OCI-LY7 (cell line): ENCODE measurements at regions not wholly inside any gene's neighbourhood (a gene's known extent, or its start where the extent isn't known, plus 50 kb on each side); places are given as distances from the start of the nearest gene placed in this dataset.

Source experiments
- EZH2phosphoT487 ChIP-seq: fragments of 200-600 bp; sonication (generic); IDR thresholded peaks from 2 replicates; pipeline ENCODE4 v1.6.1; 2018; ENCODE audit warnings: low read depth, borderline replicate concordance, mild to moderate bottlenecking, mixed run types, antibody characterized with exemption, low read length, moderate library complexity, mixed read lengths
- TF ChIP-seq, protein P1 (sequence below): fragments of 200-600 bp; sonication (generic); conservative IDR thresholded peaks from 2 replicates; pipeline ENCODE4 v1.5.1; 2014; ENCODE audit warnings: mild to moderate bottlenecking, antibody characterized with exemption, low read length, moderate library complexity, mixed read lengths

DNA sequence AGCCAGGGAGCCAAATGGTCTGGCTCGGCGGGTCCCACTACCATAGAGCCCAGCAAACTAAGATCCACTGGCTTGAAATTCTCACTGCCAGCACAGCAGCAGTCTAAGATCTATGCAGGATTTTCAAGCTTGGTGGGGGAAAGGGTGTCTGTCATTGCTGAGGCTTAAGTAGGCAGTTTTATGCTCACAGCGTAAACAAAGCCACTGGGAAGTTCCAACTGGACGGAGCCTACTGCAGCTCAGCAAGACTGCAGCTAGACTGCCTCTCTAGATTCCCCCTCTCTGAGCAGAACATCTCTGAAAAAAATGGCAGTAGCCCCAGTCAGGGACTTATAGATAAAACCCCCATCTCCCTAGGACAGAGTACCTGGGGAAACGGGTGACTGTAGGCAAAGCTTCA lies 277.6 kb upstream of the PHF14 start:
- TF ChIP-seq, protein P1, sequence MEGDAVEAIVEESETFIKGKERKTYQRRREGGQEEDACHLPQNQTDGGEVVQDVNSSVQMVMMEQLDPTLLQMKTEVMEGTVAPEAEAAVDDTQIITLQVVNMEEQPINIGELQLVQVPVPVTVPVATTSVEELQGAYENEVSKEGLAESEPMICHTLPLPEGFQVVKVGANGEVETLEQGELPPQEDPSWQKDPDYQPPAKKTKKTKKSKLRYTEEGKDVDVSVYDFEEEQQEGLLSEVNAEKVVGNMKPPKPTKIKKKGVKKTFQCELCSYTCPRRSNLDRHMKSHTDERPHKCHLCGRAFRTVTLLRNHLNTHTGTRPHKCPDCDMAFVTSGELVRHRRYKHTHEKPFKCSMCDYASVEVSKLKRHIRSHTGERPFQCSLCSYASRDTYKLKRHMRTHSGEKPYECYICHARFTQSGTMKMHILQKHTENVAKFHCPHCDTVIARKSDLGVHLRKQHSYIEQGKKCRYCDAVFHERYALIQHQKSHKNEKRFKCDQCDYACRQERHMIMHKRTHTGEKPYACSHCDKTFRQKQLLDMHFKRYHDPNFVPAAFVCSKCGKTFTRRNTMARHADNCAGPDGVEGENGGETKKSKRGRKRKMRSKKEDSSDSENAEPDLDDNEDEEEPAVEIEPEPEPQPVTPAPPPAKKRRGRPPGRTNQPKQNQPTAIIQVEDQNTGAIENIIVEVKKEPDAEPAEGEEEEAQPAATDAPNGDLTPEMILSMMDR, result no peak
- no peak for TF ChIP-seq EZH2phosphoT487
